Ascending aorta (tissue), 2 donors: ENCODE measurements at regions not wholly inside any gene's neighbourhood (a gene's known extent, or its start where the extent isn't known, plus 50 kb on each side); places are given as distances from the start of the nearest gene placed in this dataset.

Experiments
- DNase-seq, 2 donors: peaks; one replicate each; pipeline ENCODE4 v3.0.0-alpha.2; 2019; ENCODE audit warnings: low spot score in 2 of 2
- H3K27ac ChIP-seq, 2 donors: fragments of 200-600 bp; sonication (generic); one replicate each; pipeline ENCODE4 v1.5.1; 2016 to 2017; ENCODE audit warnings: mild to moderate bottlenecking in 1 of 2
- H3K27me3 ChIP-seq: fragments of 200-600 bp; sonication (generic); one replicate; pipeline ENCODE4 v1.5.1; 2017
- H3K36me3 ChIP-seq, 2 donors: fragments of 200-600 bp; sonication (generic); one replicate each; pipeline ENCODE4 v1.5.1; 2016
- H3K4me1 ChIP-seq, 2 donors: fragments of 200-600 bp; sonication (generic); one replicate each; pipeline ENCODE4 v1.5.1; 2016 to 2017; ENCODE audit warnings: mild to moderate bottlenecking in 1 of 2
- H3K4me3 ChIP-seq, 2 donors: fragments of 200-600 bp; sonication (generic); one replicate each; pipeline ENCODE4 v1.5.1; 2016 to 2017; ENCODE audit warnings: mild to moderate bottlenecking in 1 of 2
- H3K9me3 ChIP-seq, 2 donors: fragments of 200-600 bp; sonication (generic); one replicate each; pipeline ENCODE4 v1.5.1; 2016
- CTCF ChIP-seq, 3 experiments: fragments of 200-600 bp in 2 of 3; fragments of 450-650 bp in 1 of 3; sonication (generic) in 2 of 3; IDR thresholded peaks; one replicate each; pipeline ENCODE4 v1.5.1; 2016 to 2019; ENCODE audit warnings: antibody characterized with exemption in 3 of 3, mild to moderate bottlenecking in 1 of 3, moderate library complexity in 1 of 3
- intact Hi-C: fragments of 100-400 bp; cut with DNase I; formaldehyde crosslinking; loops from one replicate; pipeline ENCODE4 v1.15.1; 2023

- H3K4me1 ChIP-seq, result peaks cover 0 to 3% of the 10 kb centered on the region in 2 donors
- H3K27ac ChIP-seq, result no peak overlapping the region
- no peak for DNase-seq
- no peak for TF ChIP-seq CTCF (IDR thresholded peaks at IDR 0.05)
- H3K9me3 ChIP-seq, result no peaks in the 10 kb centered on the region
- H3K4me3 ChIP-seq, result no peak overlapping the region
- intact Hi-C loops, result no loop called here
- no peaks in the 10 kb centered on the region for H3K27me3 ChIP-seq
- H3K36me3 ChIP-seq, result no peaks in the 10 kb centered on the region
Measured at GRCh38 chr10:28429573-28430216, 103.2 kb upstream of the WAC start.

DNA sequence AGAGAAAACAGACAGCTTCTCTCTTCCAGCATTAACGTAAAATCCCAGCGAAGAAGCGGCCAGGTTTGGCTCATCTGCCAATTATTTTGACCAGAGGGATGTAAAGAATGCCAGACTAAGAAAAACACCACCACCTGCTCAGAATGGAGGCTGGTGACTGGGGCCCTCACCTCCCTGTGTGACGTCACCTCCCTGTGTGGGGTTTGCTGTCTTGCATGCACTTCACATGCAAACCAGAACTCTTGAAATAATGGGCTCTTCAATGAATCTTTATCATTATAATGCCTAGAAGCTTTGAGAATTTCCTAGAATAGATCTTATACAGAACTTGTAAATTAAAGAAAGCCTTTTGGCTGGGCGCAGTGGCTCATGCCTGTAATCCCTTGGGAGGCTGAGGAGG, 101.8 kb upstream of the WAC start:
- no peak for TF ChIP-seq CTCF (IDR thresholded peaks at IDR 0.05)
- intact Hi-C loops, result no loop called here
- H3K9me3 ChIP-seq, result no peaks in the 10 kb centered on the region

GRCh38 chr10:28432210-28432676, 100.7 kb upstream of the WAC start:
- no peaks in the 10 kb centered on the region for H3K27me3 ChIP-seq
- H3K4me3 ChIP-seq, result peak overlapping the region in 1 of 2 donors; percentile 20
- H3K4me1 ChIP-seq, result peaks cover 0 to 3% of the 10 kb centered on the region in 2 donors
- no peak overlapping the region for H3K27ac ChIP-seq
- no peaks in the 10 kb centered on the region for H3K36me3 ChIP-seq
- peak in 1 of 2 donors; percentile 68 for DNase-seq
- intact Hi-C loops, result no loop called here
- peak; percentile 43 to 79 (median 74) for TF ChIP-seq CTCF (IDR thresholded peaks at IDR 0.05)
- no peaks in the 10 kb centered on the region for H3K9me3 ChIP-seq

More for the DNA sequence above, 101.8 kb upstream of the WAC start:
- no peak for DNase-seq
- Histone ChIP-seq H3K27me3 (no peaks in the 10 kb centered on the region), H3K27ac (no peak overlapping the region), H3K4me3 (no peak overlapping the region), H3K36me3 (no peaks in the 10 kb centered on the region), H3K4me1 (peaks cover 0 to 3% of the 10 kb centered on the region in 2 donors)

GRCh38 chr10:28434063-28434462, 98.9 kb upstream of the WAC start:
- H3K27me3 ChIP-seq, result no peaks in the 10 kb centered on the region
- H3K4me1 ChIP-seq, result peaks cover 0 to 3% of the 10 kb centered on the region in 2 donors
- no peaks in the 10 kb centered on the region for H3K9me3 ChIP-seq
- no peak overlapping the region for H3K27ac ChIP-seq
- no peak overlapping the region for H3K4me3 ChIP-seq
- no peak for DNase-seq
- H3K36me3 ChIP-seq, result no peaks in the 10 kb centered on the region
- no peak for TF ChIP-seq CTCF (IDR thresholded peaks at IDR 0.05)
- intact Hi-C loops, result no loop called here

GRCh38 chr10:28442403-28442802, 90.5 kb upstream of the WAC start:
- Histone ChIP-seq H3K4me3 (no peak overlapping the region), H3K27ac (no peak overlapping the region), H3K9me3 (no peaks in the 10 kb centered on the region), H3K27me3 (no peaks in the 10 kb centered on the region), H3K4me1 (no peaks in the 10 kb centered on the region), H3K36me3 (no peaks in the 10 kb centered on the region)
- no peak for TF ChIP-seq CTCF (IDR thresholded peaks at IDR 0.05)
- no peak for DNase-seq
- intact Hi-C loops, result no loop called here
